KBM-7 (cell line): ENCODE measurements at regions not wholly inside any gene's neighbourhood (a gene's known extent, or its start where the extent isn't known, plus 50 kb on each side); places are given as distances from the start of the nearest gene placed in this dataset.
"Not testable (repeated sequence)": the region's sequence is repeated elsewhere in the genome, so short reads cannot be mapped to it uniquely, and the experiment has no call there.

Experiments
- DNase-seq: peaks from one replicate; pipeline ENCODE4 v3.0.0-alpha.2; 2015
- in situ Hi-C: fragments of 300-500 bp; cut with MboI; formaldehyde crosslinking; loops from 2 replicates; pipeline ENCODE4 v1.14.3; 2020; ENCODE audit warnings: low sequenced_read_pairs, low pct_unique_long_range_greater_than_20kb, mixed read lengths

DNA sequence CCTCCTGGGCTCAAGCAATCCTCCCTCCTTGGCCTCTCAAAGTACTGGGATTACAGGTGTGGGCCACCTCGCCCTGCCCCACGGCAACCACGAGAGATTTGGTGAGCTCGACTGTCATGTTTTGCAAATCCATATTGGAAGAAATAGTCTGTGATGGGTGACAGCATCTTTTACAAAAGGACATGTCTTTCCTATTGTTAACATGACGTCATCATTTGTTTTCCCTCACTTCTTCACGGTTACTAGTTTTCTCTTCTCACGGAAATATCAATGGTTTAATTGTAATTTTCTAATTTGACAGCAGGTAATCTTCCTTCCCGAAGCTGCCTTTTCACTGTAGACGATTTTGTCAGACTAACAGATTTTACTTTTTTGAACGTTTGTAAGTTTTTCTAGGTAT, 110.8 kb upstream of the GREM2 start:
- in situ Hi-C loops, result no loop called here
- DNase-seq, result no peak

GRCh38 chr1:240720976-240721375, 109.0 kb upstream of the GREM2 start:
- in situ Hi-C loops, result no loop called here
- no peak for DNase-seq

- DNase-seq, result no peak
- in situ Hi-C loops, result no loop called here
Observed at GRCh38 chr1:240719953-240720700, 108.2 kb upstream of the GREM2 start.

GRCh38 chr1:240716538-240716937, 104.6 kb upstream of the GREM2 start:
- in situ Hi-C loops, DNase-seq: not testable (repeated sequence)

GRCh38 chr1:240714568-240715292, 102.8 kb upstream of the GREM2 start:
- no peak for DNase-seq
- in situ Hi-C loops, result no loop called here

GRCh38 chr1:240712014-240712731, 100.2 kb upstream of the GREM2 start:
- DNase-seq, result no peak
- in situ Hi-C loops, result no loop called here

DNA sequence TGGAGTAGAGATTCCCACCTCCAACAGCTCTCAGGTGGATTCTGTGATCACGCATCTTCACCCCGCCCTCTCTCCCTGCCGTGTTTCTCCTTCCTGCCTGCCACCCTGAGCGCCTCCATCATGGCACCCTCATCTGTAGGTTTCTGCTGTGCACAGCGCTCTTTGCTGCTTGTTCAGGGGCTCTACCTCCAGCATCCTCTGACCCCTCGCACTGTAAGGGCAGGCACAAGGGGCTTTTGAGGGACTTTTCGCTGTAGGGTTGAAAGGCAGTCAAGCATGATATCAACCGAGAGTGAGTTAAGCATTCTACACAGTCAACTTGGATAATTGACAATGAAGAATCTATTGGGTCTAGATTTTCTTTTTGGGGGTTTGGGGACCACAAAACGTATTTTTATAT, 99.1 kb upstream of the GREM2 start:
- in situ Hi-C loops, result no loop called here

DNA sequence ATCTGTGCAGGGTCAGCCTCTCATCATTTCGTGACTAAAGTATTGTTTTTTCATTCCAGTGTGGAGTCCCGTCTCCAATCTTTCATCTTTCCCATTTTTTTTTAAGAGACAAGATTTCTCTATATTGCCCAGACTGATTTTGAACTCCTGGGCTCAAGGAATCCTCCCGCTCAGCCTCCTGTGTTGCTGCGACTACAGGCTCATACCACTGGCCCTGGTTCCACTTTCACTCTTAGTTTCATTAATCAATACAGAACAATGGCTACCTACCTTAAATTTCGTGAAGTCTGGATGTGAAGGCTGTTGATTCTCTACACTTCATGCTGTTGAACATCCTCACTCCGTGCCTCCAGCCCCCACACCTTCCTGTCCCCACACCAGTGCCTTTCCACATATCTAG, 97.7 kb upstream of the GREM2 start:
- in situ Hi-C loops, result no loop called here
- no peak for DNase-seq

More for the DNA sequence above, 99.1 kb upstream of the GREM2 start:
- no peak for DNase-seq

DNA sequence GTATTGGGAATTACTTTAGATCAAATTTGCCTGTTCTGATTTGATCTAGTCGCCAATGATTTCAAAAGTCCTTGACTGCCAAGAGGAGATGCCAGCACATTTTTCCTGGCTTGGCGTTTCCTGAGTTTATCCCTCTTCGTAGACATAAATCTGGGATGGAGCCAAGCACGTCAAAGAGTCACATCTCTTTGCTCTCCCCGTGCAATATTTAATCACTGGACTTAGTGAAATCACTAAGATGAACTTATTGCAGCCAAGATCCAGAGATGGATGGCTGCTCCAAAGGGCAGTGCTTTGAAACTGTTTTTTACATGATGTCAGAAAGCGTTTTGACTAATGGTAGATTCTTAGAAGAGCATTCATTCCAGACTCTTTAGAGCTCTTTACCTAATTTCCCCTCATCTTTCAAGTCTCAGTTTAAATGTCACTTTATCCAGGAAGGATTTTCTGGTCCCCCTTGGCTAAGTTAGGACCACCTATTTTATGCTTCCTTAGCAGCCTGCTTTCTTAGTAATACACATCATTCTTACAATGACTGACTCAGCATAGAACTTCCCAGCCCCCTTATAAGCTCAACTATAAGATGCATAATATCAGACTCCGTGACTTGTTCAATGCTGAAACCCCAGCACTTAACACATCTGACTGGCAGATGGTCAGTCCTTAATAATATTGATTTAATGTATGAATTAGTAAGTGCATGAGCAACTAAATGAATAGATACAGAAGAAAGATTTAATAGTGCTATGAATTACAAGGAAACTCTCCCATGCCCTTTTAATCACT, 94.4 kb upstream of the GREM2 start:
- DNase-seq, result no peak
- in situ Hi-C loops, result no loop called here

GRCh38 chr1:240705579-240705978, 93.6 kb upstream of the GREM2 start:
- in situ Hi-C loops, result no loop called here
- DNase-seq, result no peak

DNA sequence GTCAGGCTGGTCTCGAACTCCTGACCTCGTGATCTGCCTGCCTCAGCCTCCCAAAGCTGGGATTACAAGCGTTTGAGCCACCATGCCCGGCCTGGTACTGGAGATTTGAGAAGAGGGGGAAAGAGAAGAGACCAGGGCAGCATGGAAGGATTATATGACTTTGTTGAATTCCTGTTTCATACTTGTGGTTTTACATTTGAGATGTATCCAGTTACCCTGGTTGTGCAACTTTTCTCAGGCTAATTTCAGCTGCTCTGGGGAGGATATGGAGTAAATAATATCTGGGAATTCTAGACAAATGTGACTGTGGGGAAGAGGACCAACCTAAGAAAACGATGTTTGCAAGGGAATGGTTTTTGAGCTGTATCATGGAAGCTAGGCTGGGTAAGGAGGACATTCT, 89.5 kb upstream of the GREM2 start:
- DNase-seq, result no peak
- in situ Hi-C loops, result no loop called here

DNA sequence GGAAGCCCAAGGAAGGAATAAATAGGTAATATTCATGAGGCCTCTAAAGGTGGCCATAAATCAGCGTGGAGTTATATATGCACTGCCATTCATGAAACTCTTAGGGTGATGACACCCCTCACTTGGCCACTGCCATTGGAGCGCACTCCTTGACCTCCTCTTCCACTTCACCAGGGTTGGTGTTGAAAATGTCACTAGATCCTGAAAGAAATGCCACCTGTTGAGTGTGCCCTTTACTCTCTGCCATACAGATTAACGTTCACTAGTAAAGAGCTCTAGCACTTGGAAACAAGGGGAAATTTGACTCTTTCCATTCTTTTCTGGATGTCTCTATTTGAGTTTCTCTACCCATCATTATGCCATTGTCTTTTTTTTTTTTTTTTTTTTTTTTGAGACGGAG, 83.5 kb upstream of the GREM2 start:
- DNase-seq, result no peak
- in situ Hi-C loops, result no loop called here

DNA sequence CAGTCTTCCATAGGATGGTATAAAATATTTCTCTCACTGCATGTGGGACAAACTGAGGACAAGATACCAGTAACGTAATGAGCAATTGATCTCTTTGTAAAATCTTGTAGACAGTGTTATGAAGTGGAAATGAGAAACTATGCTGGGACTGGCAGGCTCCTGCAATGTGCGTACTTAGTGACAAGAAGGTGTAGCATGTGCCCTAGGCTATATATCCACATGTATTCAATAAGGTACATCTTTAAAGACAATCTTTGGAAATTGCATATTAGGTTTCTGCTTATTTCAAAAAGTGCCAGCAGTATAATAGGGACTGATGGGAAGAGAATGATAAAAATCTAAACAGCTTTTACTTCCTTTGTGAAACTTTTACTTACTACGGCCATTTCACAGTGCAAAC, 81.9 kb upstream of the GREM2 start:
- no peak for DNase-seq
- in situ Hi-C loops, result no loop called here

- DNase-seq, result no peak
- in situ Hi-C loops, result no loop called here
Observed at GRCh38 chr1:240693036-240693435, 81.1 kb upstream of the GREM2 start.

- in situ Hi-C loops, result no loop called here
- peak; percentile 20 for DNase-seq
Observed at GRCh38 chr1:240691909-240692705, 80.2 kb upstream of the GREM2 start.

- DNase-seq, result no peak
- in situ Hi-C loops, result no loop called here
Observed at GRCh38 chr1:240691501-240691900, 79.5 kb upstream of the GREM2 start.

GRCh38 chr1:240687820-240688219, 75.9 kb upstream of the GREM2 start:
- no peak for DNase-seq
- in situ Hi-C loops, result no loop called here

- in situ Hi-C loops, result no loop called here
- DNase-seq, result no peak
Observed at GRCh38 chr1:240683576-240683975, 71.6 kb upstream of the GREM2 start.

GRCh38 chr1:240682859-240683242, 70.9 kb upstream of the GREM2 start:
- no peak for DNase-seq
- in situ Hi-C loops, result no loop called here
